Esophagus muscularis mucosa (tissue), 4 donors: ENCODE measurements at regions not wholly inside any gene's neighbourhood (a gene's known extent, or its start where the extent isn't known, plus 50 kb on each side); places are given as distances from the start of the nearest gene placed in this dataset.

Experiments used
- EP300 ChIP-seq: sonication (generic); formaldehyde crosslinking; IDR thresholded peaks from one replicate; pipeline ENCODE4 v1.6.1; 2017; ENCODE audit warnings: antibody characterized with exemption
- POLR2A ChIP-seq: fragments of 450-650 bp; IDR thresholded peaks from one replicate; pipeline ENCODE4 v1.6.1; 2017; ENCODE audit warnings: antibody characterized with exemption, moderate library complexity, mild to moderate bottlenecking, low read depth
- TF ChIP-seq, protein P1 (sequence below), 3 experiments: fragments of 200-600 bp in 2 of 3; fragments of 450-650 bp in 1 of 3; sonication (generic) in 2 of 3; IDR thresholded peaks; one replicate each; pipeline ENCODE4 v1.5.1; 2017 to 2019; ENCODE audit warnings: antibody characterized with exemption in 3 of 3, mild to moderate bottlenecking in 2 of 3, moderate library complexity in 1 of 3

DNA sequence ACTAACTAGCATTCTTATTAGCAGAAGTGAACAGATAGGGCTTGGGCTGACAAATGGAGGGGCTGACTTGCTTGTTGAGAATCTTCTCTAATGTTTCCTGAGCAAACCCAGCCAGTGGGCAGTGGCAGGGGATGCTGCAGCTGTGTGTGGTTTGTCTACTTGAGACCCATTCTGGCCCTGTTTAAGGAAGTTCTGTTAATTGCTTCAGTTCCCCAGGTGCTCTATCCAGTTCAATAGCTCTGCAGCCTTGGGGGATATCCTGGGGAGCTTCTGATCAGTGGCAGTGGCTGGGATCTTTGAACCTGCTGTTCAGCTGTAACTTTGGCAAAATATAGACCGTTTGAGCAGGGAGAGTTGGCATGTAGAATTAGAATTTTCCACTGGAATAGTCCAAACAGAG lies 137.4 kb downstream of the ZNF326 start:
- TF ChIP-seq, protein P1, sequence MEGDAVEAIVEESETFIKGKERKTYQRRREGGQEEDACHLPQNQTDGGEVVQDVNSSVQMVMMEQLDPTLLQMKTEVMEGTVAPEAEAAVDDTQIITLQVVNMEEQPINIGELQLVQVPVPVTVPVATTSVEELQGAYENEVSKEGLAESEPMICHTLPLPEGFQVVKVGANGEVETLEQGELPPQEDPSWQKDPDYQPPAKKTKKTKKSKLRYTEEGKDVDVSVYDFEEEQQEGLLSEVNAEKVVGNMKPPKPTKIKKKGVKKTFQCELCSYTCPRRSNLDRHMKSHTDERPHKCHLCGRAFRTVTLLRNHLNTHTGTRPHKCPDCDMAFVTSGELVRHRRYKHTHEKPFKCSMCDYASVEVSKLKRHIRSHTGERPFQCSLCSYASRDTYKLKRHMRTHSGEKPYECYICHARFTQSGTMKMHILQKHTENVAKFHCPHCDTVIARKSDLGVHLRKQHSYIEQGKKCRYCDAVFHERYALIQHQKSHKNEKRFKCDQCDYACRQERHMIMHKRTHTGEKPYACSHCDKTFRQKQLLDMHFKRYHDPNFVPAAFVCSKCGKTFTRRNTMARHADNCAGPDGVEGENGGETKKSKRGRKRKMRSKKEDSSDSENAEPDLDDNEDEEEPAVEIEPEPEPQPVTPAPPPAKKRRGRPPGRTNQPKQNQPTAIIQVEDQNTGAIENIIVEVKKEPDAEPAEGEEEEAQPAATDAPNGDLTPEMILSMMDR (IDR thresholded peaks at IDR 0.05): no peak
- TF ChIP-seq POLR2A (no peak), EP300 (no peak)
